ENCODE measurements at regions not wholly inside any gene's neighbourhood (a gene's known extent, or its start where the extent isn't known, plus 50 kb on each side); places are given as distances from the start of the nearest gene placed in this dataset.

DNA sequence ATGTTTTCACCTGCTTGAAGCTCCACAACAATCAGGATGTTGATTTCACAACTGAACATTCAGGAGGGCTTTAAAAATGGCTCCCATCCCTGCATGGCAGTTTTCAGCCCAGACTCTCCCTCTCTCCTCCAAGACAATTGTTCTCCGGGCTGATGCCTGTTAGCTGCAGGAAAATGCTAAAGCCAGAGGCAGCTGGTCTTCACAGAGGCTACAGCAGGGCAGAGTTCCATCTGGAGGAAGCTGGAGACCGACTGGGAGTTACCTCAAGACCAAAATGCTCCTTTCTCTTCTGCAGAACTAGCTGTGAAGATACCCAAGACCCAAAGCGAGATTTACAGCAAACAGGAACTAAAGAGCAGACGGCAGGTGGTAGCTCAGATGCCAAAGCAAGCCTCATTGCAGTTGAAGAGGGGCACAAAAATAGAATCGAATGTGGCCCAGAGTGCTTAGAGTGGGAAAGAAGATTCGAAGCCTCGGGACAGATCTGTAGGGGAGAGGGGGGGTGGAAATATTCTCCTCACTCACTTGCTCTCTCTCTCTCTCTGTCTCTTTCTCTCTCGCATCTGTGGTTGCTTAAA, 423.6 kb downstream of the ZNF521 start:
- no peak overlapping the region for H2AK5ac ChIP-seq (ENCODE audit: low read depth, low read length)
- intact Hi-C loops (cut with micrococcal nuclease) = no loop called here
- no peaks in the 10 kb centered on the region for H3K79me1 ChIP-seq (ENCODE audit: low read depth in 1 of 2, low read length in 2 of 2)
- TF ChIP-seq, protein P1, sequence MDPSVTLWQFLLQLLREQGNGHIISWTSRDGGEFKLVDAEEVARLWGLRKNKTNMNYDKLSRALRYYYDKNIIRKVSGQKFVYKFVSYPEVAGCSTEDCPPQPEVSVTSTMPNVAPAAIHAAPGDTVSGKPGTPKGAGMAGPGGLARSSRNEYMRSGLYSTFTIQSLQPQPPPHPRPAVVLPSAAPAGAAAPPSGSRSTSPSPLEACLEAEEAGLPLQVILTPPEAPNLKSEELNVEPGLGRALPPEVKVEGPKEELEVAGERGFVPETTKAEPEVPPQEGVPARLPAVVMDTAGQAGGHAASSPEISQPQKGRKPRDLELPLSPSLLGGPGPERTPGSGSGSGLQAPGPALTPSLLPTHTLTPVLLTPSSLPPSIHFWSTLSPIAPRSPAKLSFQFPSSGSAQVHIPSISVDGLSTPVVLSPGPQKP (IDR thresholded peaks at IDR 0.05; ENCODE audit: borderline replicate concordance, low read depth, low read length) = no peak
- TF ChIP-seq MAZ (IDR thresholded peaks at IDR 0.05; ENCODE audit: borderline replicate concordance, low read depth, low read length) (no peak), BHLHE40 (IDR thresholded peaks at IDR 0.05; ENCODE audit: low read depth, low read length) (no peak), RFX5 (IDR thresholded peaks at IDR 0.05; ENCODE audit: low read depth, low read length) (no peak), FOS (IDR thresholded peaks at IDR 0.05; ENCODE audit: low read depth, low read length) (no peak), SMC3 (IDR thresholded peaks at IDR 0.05; ENCODE audit: low read depth, low read length) (no peak), CEBPB (IDR thresholded peaks at IDR 0.05; ENCODE audit: low read depth, low read length) (no peak), CHD1 (IDR thresholded peaks at IDR 0.05; ENCODE audit: low read depth, low read length) (no peak), MXI1 (IDR thresholded peaks at IDR 0.05; ENCODE audit: borderline replicate concordance, low read depth, low read length) (no peak), MAFK (IDR thresholded peaks at IDR 0.05; ENCODE audit: low read depth, low read length) (no peak), RCOR1 (IDR thresholded peaks at IDR 0.05; ENCODE audit: insufficient replicate concordance, low read length) (no peak), RAD21 (IDR thresholded peaks at IDR 0.05; ENCODE audit: low read length) (no peak), POLR2A (IDR thresholded peaks at IDR 0.05; ENCODE audit: low read depth, low read length) (no peak), NFE2L2 (IDR thresholded peaks at IDR 0.05; ENCODE audit: low read depth, low read length) (no peak)
- TF ChIP-seq, protein P2, sequence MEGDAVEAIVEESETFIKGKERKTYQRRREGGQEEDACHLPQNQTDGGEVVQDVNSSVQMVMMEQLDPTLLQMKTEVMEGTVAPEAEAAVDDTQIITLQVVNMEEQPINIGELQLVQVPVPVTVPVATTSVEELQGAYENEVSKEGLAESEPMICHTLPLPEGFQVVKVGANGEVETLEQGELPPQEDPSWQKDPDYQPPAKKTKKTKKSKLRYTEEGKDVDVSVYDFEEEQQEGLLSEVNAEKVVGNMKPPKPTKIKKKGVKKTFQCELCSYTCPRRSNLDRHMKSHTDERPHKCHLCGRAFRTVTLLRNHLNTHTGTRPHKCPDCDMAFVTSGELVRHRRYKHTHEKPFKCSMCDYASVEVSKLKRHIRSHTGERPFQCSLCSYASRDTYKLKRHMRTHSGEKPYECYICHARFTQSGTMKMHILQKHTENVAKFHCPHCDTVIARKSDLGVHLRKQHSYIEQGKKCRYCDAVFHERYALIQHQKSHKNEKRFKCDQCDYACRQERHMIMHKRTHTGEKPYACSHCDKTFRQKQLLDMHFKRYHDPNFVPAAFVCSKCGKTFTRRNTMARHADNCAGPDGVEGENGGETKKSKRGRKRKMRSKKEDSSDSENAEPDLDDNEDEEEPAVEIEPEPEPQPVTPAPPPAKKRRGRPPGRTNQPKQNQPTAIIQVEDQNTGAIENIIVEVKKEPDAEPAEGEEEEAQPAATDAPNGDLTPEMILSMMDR (conservative IDR thresholded peaks at IDR 0.05; ENCODE audit: low read depth, low read length) = no peak
- TF ChIP-seq, protein P3, sequence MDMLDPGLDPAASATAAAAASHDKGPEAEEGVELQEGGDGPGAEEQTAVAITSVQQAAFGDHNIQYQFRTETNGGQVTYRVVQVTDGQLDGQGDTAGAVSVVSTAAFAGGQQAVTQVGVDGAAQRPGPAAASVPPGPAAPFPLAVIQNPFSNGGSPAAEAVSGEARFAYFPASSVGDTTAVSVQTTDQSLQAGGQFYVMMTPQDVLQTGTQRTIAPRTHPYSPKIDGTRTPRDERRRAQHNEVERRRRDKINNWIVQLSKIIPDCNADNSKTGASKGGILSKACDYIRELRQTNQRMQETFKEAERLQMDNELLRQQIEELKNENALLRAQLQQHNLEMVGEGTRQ (IDR thresholded peaks at IDR 0.05; ENCODE audit: low read depth, low read length) = no peak
- H2AFZ ChIP-seq (replicated peaks; ENCODE audit: low read length, poor library complexity) = no peak overlapping the region
- WGBS, 2 experiments (ENCODE audit: extremely low coverage in 2 of 2, insufficient read length in 1 of 2) = 92% methylated on average over 2 of the region's 8 CpGs; no CpG with 5 or more reads in 1 of the 2 experiments
- H3K18ac ChIP-seq (ENCODE audit: low read depth, low read length) = no peak overlapping the region
- H3K36me3 ChIP-seq (ENCODE audit: control insufficient read depth, insufficient read depth, low read length) = no peaks in the 10 kb centered on the region
- H2BK15ac ChIP-seq (ENCODE audit: low read depth, low read length) = no peak overlapping the region
- H2BK5ac ChIP-seq (ENCODE audit: low read depth, low read length, poor library complexity, severe bottlenecking) = no peak overlapping the region
- no peak overlapping the region for H3K9ac ChIP-seq (ENCODE audit: low read depth, low read length)
- no peaks in the 10 kb centered on the region for H4K20me1 ChIP-seq (ENCODE audit: insufficient read depth, low read length)
- no peak overlapping the region for H3K23ac ChIP-seq (ENCODE audit: low read depth, low read length)
- H4K8ac ChIP-seq (ENCODE audit: low read depth in 2 of 2, low read length in 2 of 2) = no peak overlapping the region
- ChIA-PET CTCF (no interaction called here), POLR2A (ENCODE audit: unreplicated experiment) (no interaction called here)
- ATAC-seq (ENCODE audit: low read depth) (no peak), DNase-seq (no peak)
- BruUV-seq (replicated peaks) = no TSS peak
- no peaks in the 10 kb centered on the region for H3K9me3 ChIP-seq (ENCODE audit: control insufficient read depth, insufficient read depth, low read length)
- H3K27ac ChIP-seq (ENCODE audit: insufficient read depth, low read length) = no peak overlapping the region
- no peak overlapping the region for H4K5ac ChIP-seq (ENCODE audit: low read depth, low read length)
- dilution Hi-C loops (cut with HindIII; ENCODE audit: low sequenced_read_pairs, unreplicated experiment) = no loop called here
- no peak overlapping the region for H2AK9ac ChIP-seq (replicated peaks; ENCODE audit: low read depth, low read length, poor library complexity)
- H2BK120ac ChIP-seq (ENCODE audit: low read depth, low read length) = no peak overlapping the region
- no peak overlapping the region for H3K14ac ChIP-seq (replicated peaks; ENCODE audit: low read depth, low read length)
- H3K27me3 ChIP-seq (ENCODE audit: control insufficient read depth, insufficient read depth, low read length) = peaks cover 29% of the 10 kb centered on the region
- H3K4me2 ChIP-seq (ENCODE audit: low read depth, low read length) = no peak overlapping the region
- no peak overlapping the region for H3K56ac ChIP-seq (ENCODE audit: extremely low read depth, insufficient read depth, low read length)
- H3K4me3 ChIP-seq (ENCODE audit: insufficient read depth, low read depth, low read length) = no peak overlapping the region
- H3K9me1 ChIP-seq (ENCODE audit: insufficient read depth, low read length) = peaks cover 5% of the 10 kb centered on the region; the same call in 1 of the 2 replicates
- in situ Hi-C loops (cut with MboI; ENCODE audit: low sequenced_read_pairs) = no loop called here
- no peak overlapping the region for H2BK20ac ChIP-seq (ENCODE audit: low read depth, low read length)
- no peak overlapping the region for H4K91ac ChIP-seq (ENCODE audit: insufficient read depth, low read depth, low read length)
- H3K4me1 ChIP-seq (ENCODE audit: control insufficient read depth, insufficient read depth, low read length) = no peaks in the 10 kb centered on the region
- H3K4ac ChIP-seq (ENCODE audit: low read depth, low read length) = no peak overlapping the region
